Endothelial cell (in vitro differentiated cells): ENCODE measurements at regions not wholly inside any gene's neighbourhood (a gene's known extent, or its start where the extent isn't known, plus 50 kb on each side); places are given as distances from the start of the nearest gene placed in this dataset.
A peak's percentile ranks its signal among the peaks of the same experiment; 100 is the strongest.

Experiments
- DNase-seq: peaks from one replicate; pipeline ENCODE4 v3.0.0; 2021; ENCODE audit warnings: low spot score
- H3K27ac Mint-ChIP-seq: one replicate; pipeline ENCODE4 v1.8.0; 2021; ENCODE audit warnings: mixed read lengths, inconsistent platforms; ENCODE audit not compliant: unreplicated experiment
- H3K27me3 Mint-ChIP-seq: one replicate; pipeline ENCODE4 v1.8.0; 2021; ENCODE audit warnings: mild to moderate bottlenecking, moderate library complexity, mixed read lengths, inconsistent platforms; ENCODE audit not compliant: unreplicated experiment
- H3K36me3 Mint-ChIP-seq: one replicate; pipeline ENCODE4 v1.8.0; 2021; ENCODE audit warnings: mild to moderate bottlenecking, low read depth, mixed read lengths, inconsistent platforms; ENCODE audit not compliant: unreplicated experiment
- H3K4me1 Mint-ChIP-seq: one replicate; pipeline ENCODE4 v1.8.0; 2021; ENCODE audit warnings: mild to moderate bottlenecking, mixed read lengths, inconsistent platforms; ENCODE audit not compliant: unreplicated experiment
- H3K4me3 Mint-ChIP-seq: one replicate; pipeline ENCODE4 v1.8.0; 2021; ENCODE audit warnings: mild to moderate bottlenecking, mixed read lengths, inconsistent platforms; ENCODE audit not compliant: unreplicated experiment
- H3K9me3 Mint-ChIP-seq: one replicate; pipeline ENCODE4 v1.8.0; 2021; ENCODE audit warnings: mixed read lengths, inconsistent platforms; ENCODE audit not compliant: unreplicated experiment
- TF ChIP-seq, protein P1 (sequence below): fragments of 200-600 bp; sonication (generic); IDR thresholded peaks from one replicate; pipeline ENCODE4 v1.5.0; 2021; ENCODE audit warnings: antibody characterized with exemption; ENCODE audit not compliant: unreplicated experiment

DNA sequence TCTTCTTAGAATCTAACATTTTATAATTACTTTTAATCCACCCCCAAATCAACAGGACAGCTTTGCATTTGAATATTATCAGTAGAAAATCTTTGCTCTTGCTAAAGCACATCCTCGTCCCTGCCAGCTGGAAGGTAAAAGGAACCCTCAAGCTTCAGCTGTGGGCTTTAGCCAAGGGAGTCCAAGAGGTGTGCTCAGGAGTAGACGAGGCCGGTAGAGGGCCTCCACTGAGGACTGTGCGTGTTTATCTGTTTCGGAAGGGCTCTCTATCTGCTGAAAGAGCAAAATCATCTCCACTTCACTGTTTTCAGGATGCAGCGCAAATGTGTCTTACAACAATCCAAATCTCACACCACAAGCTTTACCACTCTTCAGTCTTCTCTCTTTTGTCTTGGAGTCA, 257.4 kb upstream of the IL12A start:
- TF ChIP-seq, protein P1, sequence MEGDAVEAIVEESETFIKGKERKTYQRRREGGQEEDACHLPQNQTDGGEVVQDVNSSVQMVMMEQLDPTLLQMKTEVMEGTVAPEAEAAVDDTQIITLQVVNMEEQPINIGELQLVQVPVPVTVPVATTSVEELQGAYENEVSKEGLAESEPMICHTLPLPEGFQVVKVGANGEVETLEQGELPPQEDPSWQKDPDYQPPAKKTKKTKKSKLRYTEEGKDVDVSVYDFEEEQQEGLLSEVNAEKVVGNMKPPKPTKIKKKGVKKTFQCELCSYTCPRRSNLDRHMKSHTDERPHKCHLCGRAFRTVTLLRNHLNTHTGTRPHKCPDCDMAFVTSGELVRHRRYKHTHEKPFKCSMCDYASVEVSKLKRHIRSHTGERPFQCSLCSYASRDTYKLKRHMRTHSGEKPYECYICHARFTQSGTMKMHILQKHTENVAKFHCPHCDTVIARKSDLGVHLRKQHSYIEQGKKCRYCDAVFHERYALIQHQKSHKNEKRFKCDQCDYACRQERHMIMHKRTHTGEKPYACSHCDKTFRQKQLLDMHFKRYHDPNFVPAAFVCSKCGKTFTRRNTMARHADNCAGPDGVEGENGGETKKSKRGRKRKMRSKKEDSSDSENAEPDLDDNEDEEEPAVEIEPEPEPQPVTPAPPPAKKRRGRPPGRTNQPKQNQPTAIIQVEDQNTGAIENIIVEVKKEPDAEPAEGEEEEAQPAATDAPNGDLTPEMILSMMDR: no peak
- no peaks in the 10 kb centered on the region for H3K27me3 Mint-ChIP-seq
- peaks cover 32% of the 10 kb centered on the region for H3K4me1 Mint-ChIP-seq
- no peaks in the 10 kb centered on the region for H3K9me3 Mint-ChIP-seq
- no peak overlapping the region for H3K27ac Mint-ChIP-seq
- DNase-seq: no peak
- no peak overlapping the region for H3K4me3 Mint-ChIP-seq
- H3K36me3 Mint-ChIP-seq: no peaks in the 10 kb centered on the region

DNA sequence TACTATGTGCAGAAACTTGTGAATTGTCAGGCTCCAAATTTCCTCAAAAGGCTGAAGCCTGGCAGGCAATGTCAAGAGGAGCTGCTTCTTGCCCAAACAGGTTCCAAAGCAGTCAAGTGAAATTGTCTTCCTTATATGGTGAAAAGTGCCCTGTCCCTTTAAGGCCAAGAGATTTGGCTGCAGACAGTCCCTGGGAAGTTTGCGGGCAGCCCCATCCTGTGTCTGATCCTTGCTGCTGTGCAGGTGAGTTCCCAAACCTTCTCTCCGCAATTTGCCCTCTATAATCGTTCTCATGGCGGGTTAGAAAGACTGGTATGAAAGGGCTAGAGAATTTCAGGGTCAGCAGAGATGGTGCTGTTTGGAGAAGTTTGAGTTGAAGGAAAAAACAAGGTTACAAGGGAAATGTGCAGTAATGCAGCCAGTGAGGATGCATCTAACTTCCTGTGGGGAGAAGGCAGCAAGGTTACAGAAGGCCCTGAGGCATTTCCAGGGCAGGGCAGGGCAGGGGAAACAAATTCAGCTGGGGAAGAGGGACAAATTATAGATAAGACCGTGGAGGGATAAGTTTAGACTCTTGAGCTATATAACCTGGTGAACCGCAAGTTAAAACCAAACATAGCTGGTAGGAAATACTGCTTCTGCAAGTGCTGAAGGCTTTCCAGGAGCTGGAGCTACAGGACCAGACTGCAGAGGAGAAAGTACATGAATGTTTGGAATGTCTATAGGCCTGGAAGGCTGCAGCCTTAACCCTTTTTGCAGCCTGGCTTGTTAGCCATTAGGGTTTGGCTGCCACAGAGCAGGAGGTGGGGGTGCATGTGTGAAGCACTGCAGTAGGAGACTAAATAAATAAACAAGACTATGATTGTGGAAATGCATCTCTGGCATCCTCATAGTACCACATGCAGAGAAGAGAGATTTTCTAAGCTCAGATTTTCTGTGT, 256.2 kb upstream of the IL12A start:
- Mint-ChIP-seq H3K27me3 (no peaks in the 10 kb centered on the region), H3K36me3 (no peaks in the 10 kb centered on the region), H3K27ac (peak overlapping the region; percentile 40), H3K4me1 (peaks cover 29% of the 10 kb centered on the region), H3K9me3 (no peaks in the 10 kb centered on the region), H3K4me3 (peak overlapping the region; percentile 87)
- TF ChIP-seq, protein P1: no peak
- peak; percentile 19 for DNase-seq

DNA sequence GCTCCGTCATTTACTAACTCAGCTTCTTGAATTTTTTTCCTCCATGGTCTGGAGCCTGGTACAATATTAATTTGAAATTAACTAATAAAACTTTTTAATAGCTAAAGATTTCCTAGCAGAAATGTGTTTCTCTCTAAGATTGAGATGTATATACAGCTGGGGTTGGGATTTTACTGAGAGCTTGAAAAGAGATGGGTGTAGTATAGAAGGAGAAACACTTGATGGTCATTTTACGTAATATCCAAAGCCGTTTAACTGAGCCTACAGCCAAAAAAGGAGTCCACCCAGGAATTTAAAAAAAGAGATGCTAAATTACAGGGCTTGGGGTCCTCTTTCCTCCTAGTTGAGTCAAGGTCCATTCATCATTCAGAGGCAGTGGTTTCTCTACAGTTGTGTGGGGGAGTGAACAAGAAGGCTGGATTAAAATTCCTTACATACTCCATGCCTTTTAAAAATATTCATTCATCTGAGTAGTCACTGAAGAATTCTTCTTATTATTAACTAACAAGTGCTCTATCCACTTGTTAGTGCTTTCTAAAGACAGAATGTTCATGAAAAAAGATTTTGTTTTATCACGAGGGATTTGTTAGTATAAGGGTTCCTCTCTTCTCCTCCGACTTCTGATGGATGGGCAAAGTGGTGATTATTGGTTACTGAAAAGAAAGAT, 255.3 kb upstream of the IL12A start:
- Mint-ChIP-seq H3K4me1 (peaks cover 27% of the 10 kb centered on the region), H3K27me3 (no peaks in the 10 kb centered on the region), H3K36me3 (no peaks in the 10 kb centered on the region), H3K9me3 (no peaks in the 10 kb centered on the region), H3K4me3 (no peak overlapping the region), H3K27ac (no peak overlapping the region)
- DNase-seq: no peak
- TF ChIP-seq, protein P1: no peak

DNA sequence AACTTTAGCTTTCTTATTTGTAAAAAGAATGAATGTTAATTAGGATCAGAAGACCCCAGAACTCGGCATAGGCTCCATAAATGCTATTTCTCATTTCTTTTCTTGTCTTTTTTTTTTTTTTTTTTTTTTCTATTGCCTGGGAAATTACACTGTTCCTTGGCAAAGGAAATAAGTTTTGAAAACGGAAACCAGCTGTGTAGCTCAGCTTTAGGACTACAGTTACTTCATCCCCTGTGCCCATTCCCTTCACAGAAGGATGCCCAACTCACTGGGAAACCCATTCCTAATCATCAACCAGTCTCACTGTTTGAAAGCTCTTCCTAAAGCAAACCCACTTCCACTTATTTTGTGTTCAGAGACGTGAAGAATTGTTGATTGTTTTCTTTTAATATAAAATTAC, 254.0 kb upstream of the IL12A start:
- no peak overlapping the region for H3K27ac Mint-ChIP-seq
- no peaks in the 10 kb centered on the region for H3K27me3 Mint-ChIP-seq
- no peak for DNase-seq
- H3K36me3 Mint-ChIP-seq: no peaks in the 10 kb centered on the region
- TF ChIP-seq, protein P1: no peak
- peaks cover 23% of the 10 kb centered on the region for H3K4me1 Mint-ChIP-seq
- no peaks in the 10 kb centered on the region for H3K9me3 Mint-ChIP-seq
- no peak overlapping the region for H3K4me3 Mint-ChIP-seq

DNA sequence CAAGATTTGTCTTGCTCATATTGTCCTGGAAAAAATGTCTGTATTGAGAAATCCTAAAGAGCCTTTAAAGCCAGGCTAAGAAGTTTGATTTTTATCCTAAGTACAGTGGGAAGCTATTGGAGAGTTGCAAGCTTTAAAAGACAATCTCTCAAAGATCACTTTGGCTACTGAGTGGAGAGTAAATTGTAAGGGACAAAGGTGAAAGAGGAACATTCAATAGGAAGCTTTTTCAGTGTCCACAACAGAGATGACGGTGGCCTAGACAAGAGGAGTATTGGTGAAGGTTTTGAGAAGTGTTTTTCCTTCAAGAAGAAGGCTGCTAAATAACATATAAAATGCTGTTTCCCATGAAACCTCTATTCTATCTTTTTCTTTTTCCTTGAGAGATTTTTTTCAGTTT, 249.5 kb upstream of the IL12A start:
- no peaks in the 10 kb centered on the region for H3K9me3 Mint-ChIP-seq
- no peak overlapping the region for H3K27ac Mint-ChIP-seq
- no peaks in the 10 kb centered on the region for H3K36me3 Mint-ChIP-seq
- H3K4me3 Mint-ChIP-seq: no peak overlapping the region
- DNase-seq: no peak
- TF ChIP-seq, protein P1: no peak
- peaks cover 4% of the 10 kb centered on the region for H3K4me1 Mint-ChIP-seq
- H3K27me3 Mint-ChIP-seq: no peaks in the 10 kb centered on the region
